ENCODE measurements at regions not wholly inside any gene's neighbourhood (a gene's known extent, or its start where the extent isn't known, plus 50 kb on each side); places are given as distances from the start of the nearest gene placed in this dataset.

DNA sequence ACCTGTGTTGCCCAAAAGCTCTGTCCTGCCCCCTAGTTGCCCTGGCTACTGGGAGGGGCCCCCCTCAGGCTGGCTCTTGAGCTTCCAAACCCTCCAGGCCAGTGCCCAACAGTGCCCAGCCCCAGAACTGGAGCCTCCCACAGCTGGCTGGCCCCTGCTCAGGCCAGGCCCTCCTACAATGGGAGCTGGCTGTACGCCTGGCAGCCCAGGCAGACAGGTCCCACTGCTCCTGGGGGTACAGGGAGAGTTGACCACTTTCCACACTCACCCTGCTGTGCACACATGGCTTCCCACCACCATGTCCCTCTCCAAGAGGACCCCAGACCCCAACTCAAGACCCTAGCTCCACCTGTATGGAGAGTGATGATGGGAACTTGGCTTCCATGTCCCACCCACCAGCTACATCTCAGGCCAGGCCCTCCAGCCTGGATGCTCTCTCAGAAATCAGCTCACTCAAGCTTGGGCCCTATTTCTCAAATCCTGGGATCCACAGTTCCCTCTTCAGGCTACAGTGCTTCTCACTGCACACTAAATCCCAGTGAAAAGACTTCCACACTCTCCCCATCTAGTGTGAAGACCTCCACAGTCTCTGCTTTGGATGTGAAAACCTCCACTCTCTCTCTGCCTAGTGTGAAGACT lies 92.6 kb downstream of the OAT start:
- TF ChIP-seq, protein P1, sequence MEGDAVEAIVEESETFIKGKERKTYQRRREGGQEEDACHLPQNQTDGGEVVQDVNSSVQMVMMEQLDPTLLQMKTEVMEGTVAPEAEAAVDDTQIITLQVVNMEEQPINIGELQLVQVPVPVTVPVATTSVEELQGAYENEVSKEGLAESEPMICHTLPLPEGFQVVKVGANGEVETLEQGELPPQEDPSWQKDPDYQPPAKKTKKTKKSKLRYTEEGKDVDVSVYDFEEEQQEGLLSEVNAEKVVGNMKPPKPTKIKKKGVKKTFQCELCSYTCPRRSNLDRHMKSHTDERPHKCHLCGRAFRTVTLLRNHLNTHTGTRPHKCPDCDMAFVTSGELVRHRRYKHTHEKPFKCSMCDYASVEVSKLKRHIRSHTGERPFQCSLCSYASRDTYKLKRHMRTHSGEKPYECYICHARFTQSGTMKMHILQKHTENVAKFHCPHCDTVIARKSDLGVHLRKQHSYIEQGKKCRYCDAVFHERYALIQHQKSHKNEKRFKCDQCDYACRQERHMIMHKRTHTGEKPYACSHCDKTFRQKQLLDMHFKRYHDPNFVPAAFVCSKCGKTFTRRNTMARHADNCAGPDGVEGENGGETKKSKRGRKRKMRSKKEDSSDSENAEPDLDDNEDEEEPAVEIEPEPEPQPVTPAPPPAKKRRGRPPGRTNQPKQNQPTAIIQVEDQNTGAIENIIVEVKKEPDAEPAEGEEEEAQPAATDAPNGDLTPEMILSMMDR (IDR thresholded peaks at IDR 0.05), result no peak
- TF ChIP-seq POLR2A (IDR thresholded peaks at IDR 0.05) (no peak), POLR2AphosphoS5 (IDR thresholded peaks at IDR 0.05) (no peak), EP300 (IDR thresholded peaks at IDR 0.05) (no peak)

Measured in sigmoid colon (tissue), 4 donors.